Hepatocyte (in vitro differentiated cells): ENCODE measurements at regions not wholly inside any gene's neighbourhood (a gene's known extent, or its start where the extent isn't known, plus 50 kb on each side); places are given as distances from the start of the nearest gene placed in this dataset.

Experiments used
- CTCF ChIP-seq: fragments of 200-600 bp; sonication (generic); IDR thresholded peaks from 2 replicates; pipeline ENCODE4 v1.5.1; 2016; ENCODE audit warnings: antibody characterized with exemption, mild to moderate bottlenecking; ENCODE audit not compliant: poor library complexity
- EZH2 ChIP-seq: fragments of 200-600 bp; sonication (generic); IDR thresholded peaks from 2 replicates; pipeline ENCODE4 v1.6.1; 2016; ENCODE audit warnings: antibody characterized with exemption, mild to moderate bottlenecking, borderline replicate concordance
- EZH2phosphoT487 ChIP-seq: fragments of 200-600 bp; sonication (generic); IDR thresholded peaks from one replicate; pipeline ENCODE4 v1.6.1; 2018; ENCODE audit warnings: antibody characterized with exemption, mild to moderate bottlenecking, low read depth, moderate library complexity; ENCODE audit not compliant: unreplicated experiment, severe bottlenecking

- no peak for TF ChIP-seq CTCF
- TF ChIP-seq EZH2: no peak
- no peak for TF ChIP-seq EZH2phosphoT487
Measured at GRCh38 chr16:6531067-6531466, 801.6 kb upstream of the RBFOX1 start.
